GM19397 (cell line): ENCODE measurements at regions not wholly inside any gene's neighbourhood (a gene's known extent, or its start where the extent isn't known, plus 50 kb on each side); places are given as distances from the start of the nearest gene placed in this dataset.
"Not testable (repeated sequence)": the region's sequence is repeated elsewhere in the genome, so short reads cannot be mapped to it uniquely, and the experiment has no call there.

ENCODE experiments used
- ATAC-seq: cut with Tn5 transposase; IDR thresholded peaks from one replicate; pipeline ENCODE4 v1.9.1; 2021; ENCODE audit warnings: mild to moderate bottlenecking, moderate library complexity; ENCODE audit not compliant: unreplicated experiment

- no peak for ATAC-seq
These were observed 53.5 kb downstream of the TEX51 start for GRCh38 chr2:126952216-126952615.

GRCh38 chr2:126953483-126953882 lies 54.8 kb downstream of the TEX51 start:
- no peak for ATAC-seq

- no peak for ATAC-seq
These were observed 56.1 kb downstream of the TEX51 start for GRCh38 chr2:126954831-126955230.

GRCh38 chr2:126956773-126957172 lies 58.1 kb downstream of the TEX51 start:
- not testable (repeated sequence) for ATAC-seq

GRCh38 chr2:126963390-126963789 lies 64.7 kb downstream of the TEX51 start:
- ATAC-seq = no peak

GRCh38 chr2:126966601-126967000 lies 67.9 kb downstream of the TEX51 start:
- no peak for ATAC-seq

GRCh38 chr2:126970583-126970982 lies 71.9 kb downstream of the TEX51 start:
- no peak for ATAC-seq

- no peak for ATAC-seq
These were observed 72.4 kb downstream of the TEX51 start for GRCh38 chr2:126971162-126971480.

- ATAC-seq = peak; percentile 93
These were observed 73.0 kb downstream of the TEX51 start for GRCh38 chr2:126971481-126972278.

GRCh38 chr2:126972279-126972626 lies 73.6 kb downstream of the TEX51 start:
- ATAC-seq = no peak

GRCh38 chr2:126973745-126974144 lies 75.1 kb downstream of the TEX51 start:
- no peak for ATAC-seq

- ATAC-seq = no peak
These were observed 77.3 kb downstream of the TEX51 start for GRCh38 chr2:126975671-126976655.

- no peak for ATAC-seq
These were observed 78.1 kb downstream of the TEX51 start for GRCh38 chr2:126976721-126977328.

GRCh38 chr2:126978333-126978732 lies 79.6 kb downstream of the TEX51 start:
- ATAC-seq = no peak

- no peak for ATAC-seq
These were observed 80.6 kb downstream of the TEX51 start for GRCh38 chr2:126979039-126980003.

GRCh38 chr2:126981476-126981875 lies 82.8 kb downstream of the TEX51 start:
- ATAC-seq = no peak

- ATAC-seq = no peak
These were observed 84.2 kb downstream of the TEX51 start for GRCh38 chr2:126982935-126983334.

GRCh38 chr2:126986631-126987187 lies 88.0 kb downstream of the TEX51 start:
- ATAC-seq = no peak

- no peak for ATAC-seq
These were observed 89.8 kb downstream of the TEX51 start for GRCh38 chr2:126988482-126988881.

GRCh38 chr2:126989064-126989463 lies 90.4 kb downstream of the TEX51 start:
- not testable (repeated sequence) for ATAC-seq
